ENCODE measurements at regions not wholly inside any gene's neighbourhood (a gene's known extent, or its start where the extent isn't known, plus 50 kb on each side); places are given as distances from the start of the nearest gene placed in this dataset.

DNA sequence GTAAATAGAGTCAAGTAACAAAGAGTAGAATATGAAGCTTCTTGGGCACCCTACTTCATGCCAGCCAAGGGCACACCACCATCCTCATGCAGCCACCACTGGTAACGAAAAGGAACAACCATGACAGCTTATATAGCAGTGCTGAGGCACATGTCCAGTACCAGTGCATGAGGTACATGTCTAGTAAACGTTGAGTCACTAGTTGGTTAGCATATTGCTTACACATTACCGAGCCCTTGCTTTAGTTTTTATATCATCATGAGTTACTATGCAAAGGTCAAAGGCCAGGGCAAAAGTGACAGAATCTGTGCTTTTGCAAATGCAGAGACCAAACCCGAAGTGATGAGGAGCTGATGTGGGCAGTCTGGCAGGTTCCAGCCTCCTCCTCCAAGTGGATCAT, 147.1 kb upstream of the MAP1B start:
- Histone ChIP-seq H3K36me3 (ENCODE audit: control insufficient read depth in 4 of 4, insufficient read depth in 3 of 4, low read depth in 1 of 4, low read length in 3 of 4) (no peaks in the 10 kb centered on the region), H3K9ac (ENCODE audit: low read depth in 1 of 2, low read length in 2 of 2) (no peak overlapping the region), H3K27me3 (ENCODE audit: control insufficient read depth in 4 of 4, insufficient read depth in 4 of 4, low read length in 3 of 4) (no peaks in the 10 kb centered on the region), H3K9me3 (ENCODE audit: control insufficient read depth in 4 of 4, low read length in 3 of 4) (no peaks in the 10 kb centered on the region), H3K27ac (ENCODE audit: low read depth in 1 of 2, low read length in 2 of 2) (no peak overlapping the region), H3K4me3 (ENCODE audit: low read depth in 1 of 3, low read length in 3 of 3) (no peak overlapping the region), H3K4me1 (ENCODE audit: control insufficient read depth in 4 of 4, insufficient read depth in 4 of 4, low read length in 3 of 4) (no peaks in the 10 kb centered on the region)
- TF ChIP-seq SP1 (IDR thresholded peaks at IDR 0.05), result no peak
- no peak for TF ChIP-seq RAD21 (IDR thresholded peaks at IDR 0.05)
- no peak for TF ChIP-seq YY1 (IDR thresholded peaks at IDR 0.05)
- no peak for TF ChIP-seq FOXA1 (IDR thresholded peaks at IDR 0.05)
- no peak for TF ChIP-seq JUND (IDR thresholded peaks at IDR 0.05)
- TF ChIP-seq, protein P1, sequence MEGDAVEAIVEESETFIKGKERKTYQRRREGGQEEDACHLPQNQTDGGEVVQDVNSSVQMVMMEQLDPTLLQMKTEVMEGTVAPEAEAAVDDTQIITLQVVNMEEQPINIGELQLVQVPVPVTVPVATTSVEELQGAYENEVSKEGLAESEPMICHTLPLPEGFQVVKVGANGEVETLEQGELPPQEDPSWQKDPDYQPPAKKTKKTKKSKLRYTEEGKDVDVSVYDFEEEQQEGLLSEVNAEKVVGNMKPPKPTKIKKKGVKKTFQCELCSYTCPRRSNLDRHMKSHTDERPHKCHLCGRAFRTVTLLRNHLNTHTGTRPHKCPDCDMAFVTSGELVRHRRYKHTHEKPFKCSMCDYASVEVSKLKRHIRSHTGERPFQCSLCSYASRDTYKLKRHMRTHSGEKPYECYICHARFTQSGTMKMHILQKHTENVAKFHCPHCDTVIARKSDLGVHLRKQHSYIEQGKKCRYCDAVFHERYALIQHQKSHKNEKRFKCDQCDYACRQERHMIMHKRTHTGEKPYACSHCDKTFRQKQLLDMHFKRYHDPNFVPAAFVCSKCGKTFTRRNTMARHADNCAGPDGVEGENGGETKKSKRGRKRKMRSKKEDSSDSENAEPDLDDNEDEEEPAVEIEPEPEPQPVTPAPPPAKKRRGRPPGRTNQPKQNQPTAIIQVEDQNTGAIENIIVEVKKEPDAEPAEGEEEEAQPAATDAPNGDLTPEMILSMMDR (IDR thresholded peaks at IDR 0.05; ENCODE audit: low read depth, low read length, missing input control), result no peak
- TF ChIP-seq ZBTB33 (IDR thresholded peaks at IDR 0.05), result no peak
- no peak for TF ChIP-seq GABPA (IDR thresholded peaks at IDR 0.05 in 1 of 2, conservative IDR thresholded peaks at IDR 0.05 in 1 of 2)
- no peak for TF ChIP-seq TAF1 (conservative IDR thresholded peaks at IDR 0.05)
- TF ChIP-seq MAX (IDR thresholded peaks at IDR 0.05), result no peak
- no peak for TF ChIP-seq FOXA2 (IDR thresholded peaks at IDR 0.05)
- no peak for TF ChIP-seq RXRA (IDR thresholded peaks at IDR 0.05)
- no peak for DNase-seq (ENCODE audit: low spot score)
- 57% methylated on average over 4 of the region's 4 CpGs for WGBS

DNA sequence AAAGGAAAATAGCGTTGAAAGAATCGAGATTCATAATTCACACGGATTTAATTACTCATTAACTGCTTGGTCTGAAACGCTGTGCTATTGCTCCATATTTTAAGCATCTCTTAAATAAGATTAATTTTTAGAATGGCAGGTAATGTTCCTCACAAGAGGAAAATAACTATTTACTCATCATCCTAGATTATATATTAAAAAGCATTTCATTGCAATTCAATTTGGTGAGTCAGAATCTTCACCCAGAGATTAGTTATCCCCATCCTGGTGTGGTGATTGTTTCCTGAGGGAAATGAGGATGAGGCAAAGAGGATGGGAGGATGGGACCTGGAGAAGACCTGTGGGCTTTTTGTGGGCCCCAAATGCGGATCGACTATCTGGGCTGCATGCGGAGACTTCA, 145.5 kb upstream of the MAP1B start:
- 92% methylated on average over 7 of the region's 7 CpGs for WGBS
- Histone ChIP-seq H3K36me3 (ENCODE audit: control insufficient read depth in 4 of 4, insufficient read depth in 3 of 4, low read depth in 1 of 4, low read length in 3 of 4) (no peaks in the 10 kb centered on the region), H3K9me3 (ENCODE audit: control insufficient read depth in 4 of 4, low read length in 3 of 4) (no peaks in the 10 kb centered on the region), H3K27ac (ENCODE audit: low read depth in 1 of 2, low read length in 2 of 2) (no peak overlapping the region), H3K4me3 (ENCODE audit: low read depth in 1 of 3, low read length in 3 of 3) (no peak overlapping the region), H3K4me1 (ENCODE audit: control insufficient read depth in 4 of 4, insufficient read depth in 4 of 4, low read length in 3 of 4) (no peaks in the 10 kb centered on the region), H3K27me3 (ENCODE audit: control insufficient read depth in 4 of 4, insufficient read depth in 4 of 4, low read length in 3 of 4) (no peaks in the 10 kb centered on the region), H3K9ac (ENCODE audit: low read depth in 1 of 2, low read length in 2 of 2) (no peak overlapping the region)
- TF ChIP-seq YY1 (IDR thresholded peaks at IDR 0.05) (no peak), FOXA2 (IDR thresholded peaks at IDR 0.05) (no peak), RXRA (IDR thresholded peaks at IDR 0.05) (no peak), MAX (IDR thresholded peaks at IDR 0.05) (no peak)
- TF ChIP-seq, protein P1 (IDR thresholded peaks at IDR 0.05; ENCODE audit: low read depth, low read length, missing input control), result no peak
- no peak for DNase-seq (ENCODE audit: low spot score)
